Dendritic cell treated with granulocyte-macrophage colony-stimulating factor and Interleukin-4, amounts not matched to agents 40 ng/mL and 50 ng/mL, for 4 days (primary cell): ENCODE measurements at regions not wholly inside any gene's neighbourhood (a gene's known extent, or its start where the extent isn't known, plus 50 kb on each side); places are given as distances from the start of the nearest gene placed in this dataset.
"Not testable (repeated sequence)": the region's sequence is repeated elsewhere in the genome, so short reads cannot be mapped to it uniquely, and the experiment has no call there.

ENCODE experiments used
- H3K27ac Mint-ChIP-seq: one replicate; pipeline ENCODE4 v1.8.0; 2022; ENCODE audit warnings: mild to moderate bottlenecking, mixed read lengths
- H3K27me3 Mint-ChIP-seq: one replicate; pipeline ENCODE4 v1.8.0; 2022; ENCODE audit warnings: mild to moderate bottlenecking, mixed read lengths
- H3K36me3 Mint-ChIP-seq: one replicate; pipeline ENCODE4 v1.8.0; 2022; ENCODE audit warnings: low read depth, mixed read lengths
- H3K4me1 Mint-ChIP-seq: one replicate; pipeline ENCODE4 v1.8.0; 2022; ENCODE audit warnings: low read depth, mixed read lengths
- H3K4me3 Mint-ChIP-seq: one replicate; pipeline ENCODE4 v1.8.0; 2022; ENCODE audit warnings: mild to moderate bottlenecking, moderate library complexity, mixed read lengths
- H3K9me3 Mint-ChIP-seq: one replicate; pipeline ENCODE4 v1.8.0; 2022; ENCODE audit warnings: mixed read lengths
- intact Hi-C: fragments of 100-400 bp; cut with micrococcal nuclease; formaldehyde crosslinking; loops from one replicate; pipeline ENCODE4 v1.15.0; 2022

DNA sequence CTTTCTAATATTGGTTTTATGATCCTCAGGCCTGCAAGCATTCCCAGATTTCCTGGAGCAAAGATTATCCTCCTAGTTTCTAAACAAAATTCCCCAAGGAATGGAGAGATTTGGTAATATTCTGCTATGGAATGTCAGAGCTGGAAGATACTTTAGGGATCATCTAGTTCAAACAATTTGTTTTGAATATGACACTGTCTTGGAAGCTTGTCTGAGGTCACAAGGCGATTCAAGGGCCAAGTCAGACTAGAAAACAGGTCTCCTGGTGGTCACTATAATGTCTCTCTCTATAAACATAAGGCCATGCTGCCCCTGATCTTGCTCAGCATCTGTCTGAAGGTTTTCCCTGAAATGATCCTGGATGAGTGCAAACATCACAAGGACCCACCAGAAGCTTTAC is 143.4 kb upstream of the BCL6 start:
- Mint-ChIP-seq H3K27ac (no peak overlapping the region), H3K27me3 (no peaks in the 10 kb centered on the region), H3K4me1 (peaks cover 14% of the 10 kb centered on the region), H3K9me3 (peaks cover 12% of the 10 kb centered on the region), H3K4me3 (no peak overlapping the region), H3K36me3 (no peaks in the 10 kb centered on the region)
- intact Hi-C loops = no loop called here

- Mint-ChIP-seq H3K36me3 (no peaks in the 10 kb centered on the region), H3K27ac (no peak overlapping the region), H3K4me3 (no peak overlapping the region), H3K27me3 (no peaks in the 10 kb centered on the region), H3K9me3 (peaks cover 12% of the 10 kb centered on the region), H3K4me1 (peaks cover 14% of the 10 kb centered on the region)
- intact Hi-C loops = no loop called here
Measured at GRCh38 chr3:187889106-187889505, 143.8 kb upstream of the BCL6 start.

DNA sequence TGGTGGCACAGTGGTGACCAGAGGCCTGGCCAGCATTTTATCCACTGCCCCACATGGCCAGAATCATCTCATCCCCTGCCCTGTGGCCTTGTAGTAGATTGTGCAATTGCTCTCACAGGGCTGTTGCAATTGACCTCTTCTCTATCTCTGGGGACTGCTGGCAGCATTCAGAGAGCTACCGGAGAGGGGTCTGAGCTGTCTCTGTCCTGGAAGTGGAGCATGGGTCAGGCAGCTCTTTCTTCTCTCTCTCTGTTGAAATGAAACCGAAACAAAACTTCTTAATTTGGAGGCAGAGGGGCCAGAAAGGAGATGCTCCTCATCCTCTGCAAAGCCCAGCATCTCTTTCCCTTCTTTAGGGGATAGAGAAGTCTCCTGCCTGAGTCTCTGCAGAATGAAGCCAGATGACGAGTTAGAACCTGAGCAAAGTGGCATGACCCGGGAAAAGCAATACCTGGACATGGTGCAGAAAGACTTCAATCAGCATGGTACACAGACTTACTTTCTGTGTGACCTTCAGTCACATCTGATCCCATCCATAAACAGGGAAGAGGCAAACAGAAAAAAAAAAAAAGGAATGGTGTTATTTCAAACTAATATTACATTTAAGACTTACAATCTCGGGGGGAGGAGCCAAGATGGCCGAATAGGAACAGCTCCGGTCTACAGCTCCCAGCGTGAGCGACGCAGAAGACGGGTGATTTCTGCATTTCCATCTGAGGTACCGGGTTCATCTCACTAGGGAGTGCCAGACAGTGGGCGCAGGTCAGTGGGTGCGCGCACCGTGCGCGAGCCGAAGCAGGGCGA is 144.5 kb upstream of the BCL6 start:
- Mint-ChIP-seq H3K9me3 (peaks cover 12% of the 10 kb centered on the region), H3K27me3 (no peaks in the 10 kb centered on the region), H3K4me3 (peak overlapping the region; percentile 28), H3K4me1 (peaks cover 14% of the 10 kb centered on the region), H3K36me3 (no peaks in the 10 kb centered on the region), H3K27ac (no peak overlapping the region)
- intact Hi-C loops = no loop called here

GRCh38 chr3:187890405-187890752 is 145.1 kb upstream of the BCL6 start:
- H3K4me3 Mint-ChIP-seq, intact Hi-C loops, H3K27me3 Mint-ChIP-seq, H3K36me3 Mint-ChIP-seq, H3K27ac Mint-ChIP-seq: not testable (repeated sequence)
- peaks cover 11% of the 10 kb centered on the region for H3K9me3 Mint-ChIP-seq
- peaks cover 14% of the 10 kb centered on the region for H3K4me1 Mint-ChIP-seq

DNA sequence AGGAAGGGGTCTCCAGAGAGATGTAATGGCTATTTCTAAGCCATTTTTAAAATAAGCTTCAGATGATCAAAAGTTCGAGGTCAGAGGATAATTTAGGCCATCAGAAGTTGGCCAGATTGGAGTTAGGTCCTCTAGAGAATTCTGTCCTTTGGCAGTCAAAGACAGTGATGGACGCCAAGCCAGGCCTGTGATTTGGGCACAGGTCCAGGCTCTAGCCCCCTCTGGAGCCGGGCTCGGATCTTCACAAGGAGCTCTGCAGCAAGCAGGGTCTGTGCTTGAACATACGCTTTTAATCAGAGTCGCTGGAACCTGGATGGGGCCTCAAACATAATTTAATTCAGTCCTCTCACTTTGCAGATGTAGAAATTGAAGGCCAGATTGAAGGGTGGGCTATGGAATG is 151.4 kb upstream of the BCL6 start:
- no peaks in the 10 kb centered on the region for H3K4me1 Mint-ChIP-seq
- no peak overlapping the region for H3K4me3 Mint-ChIP-seq
- H3K9me3 Mint-ChIP-seq = no peaks in the 10 kb centered on the region
- H3K27me3 Mint-ChIP-seq = no peaks in the 10 kb centered on the region
- no peak overlapping the region for H3K27ac Mint-ChIP-seq
- intact Hi-C loops = no loop called here
- H3K36me3 Mint-ChIP-seq = no peaks in the 10 kb centered on the region

DNA sequence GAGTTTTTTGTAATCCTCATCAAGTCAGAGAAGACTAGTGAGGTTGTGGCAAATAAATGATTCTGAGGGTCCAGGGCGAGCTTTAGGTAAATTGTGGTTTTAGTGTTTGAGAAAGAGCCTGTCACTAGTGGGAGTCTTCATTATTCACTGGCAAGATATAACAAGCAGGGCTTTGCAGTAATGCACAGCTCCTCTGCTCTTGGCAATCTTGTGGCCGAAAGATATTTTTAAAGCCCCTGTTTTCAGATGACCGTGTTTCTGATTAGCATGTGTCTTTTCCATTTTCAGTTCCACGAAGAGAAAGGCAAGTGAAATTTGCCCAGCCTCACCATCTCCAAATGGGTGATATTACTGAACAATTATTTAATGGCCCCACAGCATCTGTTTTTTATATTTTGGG is 154.0 kb upstream of the BCL6 start:
- H3K4me3 Mint-ChIP-seq = no peak overlapping the region
- no peaks in the 10 kb centered on the region for H3K27me3 Mint-ChIP-seq
- H3K9me3 Mint-ChIP-seq = no peaks in the 10 kb centered on the region
- no peaks in the 10 kb centered on the region for H3K4me1 Mint-ChIP-seq
- intact Hi-C loops = no loop called here
- H3K27ac Mint-ChIP-seq = no peak overlapping the region
- no peaks in the 10 kb centered on the region for H3K36me3 Mint-ChIP-seq

GRCh38 chr3:187900993-187901755 is 155.9 kb upstream of the BCL6 start:
- Mint-ChIP-seq H3K4me1 (no peaks in the 10 kb centered on the region), H3K27me3 (no peaks in the 10 kb centered on the region), H3K36me3 (no peaks in the 10 kb centered on the region), H3K4me3 (no peak overlapping the region), H3K9me3 (no peaks in the 10 kb centered on the region), H3K27ac (no peak overlapping the region)
- intact Hi-C loops = no loop called here

- Mint-ChIP-seq H3K36me3 (no peaks in the 10 kb centered on the region), H3K4me1 (no peaks in the 10 kb centered on the region), H3K9me3 (no peaks in the 10 kb centered on the region), H3K4me3 (no peak overlapping the region), H3K27me3 (no peaks in the 10 kb centered on the region), H3K27ac (no peak overlapping the region)
- intact Hi-C loops = no loop called here
Measured at GRCh38 chr3:187902041-187902471, 156.8 kb upstream of the BCL6 start.

DNA sequence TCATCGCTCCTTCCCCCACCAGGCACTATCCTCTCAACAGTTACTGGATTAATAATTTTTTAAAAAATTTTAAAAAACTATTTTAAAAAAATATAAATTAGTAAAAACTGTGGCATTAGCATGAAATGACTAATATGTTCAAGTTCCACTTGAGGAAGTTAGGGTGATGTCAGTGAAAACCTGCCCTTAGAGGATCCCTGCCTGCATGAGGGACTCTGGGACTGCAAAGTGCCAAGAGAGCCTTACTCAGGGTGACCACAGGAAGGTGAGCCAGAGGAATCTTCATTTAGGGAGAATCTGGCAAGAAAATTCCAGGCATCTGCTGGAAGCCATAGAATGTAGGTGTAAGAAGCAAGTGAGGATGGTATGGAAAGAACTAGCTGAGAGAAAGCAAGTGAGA is 157.7 kb upstream of the BCL6 start:
- Mint-ChIP-seq H3K4me1 (no peaks in the 10 kb centered on the region), H3K27ac (no peak overlapping the region), H3K9me3 (no peaks in the 10 kb centered on the region), H3K36me3 (no peaks in the 10 kb centered on the region), H3K4me3 (no peak overlapping the region), H3K27me3 (no peaks in the 10 kb centered on the region)
- intact Hi-C loops = no loop called here

DNA sequence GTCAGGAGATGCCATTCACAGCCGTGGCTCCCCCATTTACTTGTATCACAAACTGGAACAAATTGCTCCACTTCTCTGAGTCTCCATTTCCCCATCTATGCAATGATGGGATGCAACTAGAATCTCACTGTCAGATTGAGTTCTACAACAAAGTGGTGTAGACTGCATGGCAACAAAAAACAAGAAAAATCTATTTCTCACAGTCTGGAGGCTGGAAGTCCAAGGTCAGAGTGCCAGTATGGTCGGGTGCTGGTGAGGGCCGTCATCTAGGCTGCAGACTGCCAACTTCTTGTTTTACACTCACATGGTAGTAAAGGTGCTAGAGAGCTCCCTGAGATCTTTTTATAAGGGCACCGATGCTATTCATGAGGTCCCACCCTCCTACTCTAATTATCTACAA is 158.4 kb upstream of the BCL6 start:
- Mint-ChIP-seq H3K4me3 (no peak overlapping the region), H3K4me1 (no peaks in the 10 kb centered on the region), H3K27ac (no peak overlapping the region), H3K36me3 (no peaks in the 10 kb centered on the region), H3K9me3 (no peaks in the 10 kb centered on the region), H3K27me3 (peaks cover 5% of the 10 kb centered on the region)
- intact Hi-C loops = no loop called here

GRCh38 chr3:187906416-187906815 is 161.1 kb upstream of the BCL6 start:
- H3K4me3 Mint-ChIP-seq = no peak overlapping the region
- no peak overlapping the region for H3K27ac Mint-ChIP-seq

DNA sequence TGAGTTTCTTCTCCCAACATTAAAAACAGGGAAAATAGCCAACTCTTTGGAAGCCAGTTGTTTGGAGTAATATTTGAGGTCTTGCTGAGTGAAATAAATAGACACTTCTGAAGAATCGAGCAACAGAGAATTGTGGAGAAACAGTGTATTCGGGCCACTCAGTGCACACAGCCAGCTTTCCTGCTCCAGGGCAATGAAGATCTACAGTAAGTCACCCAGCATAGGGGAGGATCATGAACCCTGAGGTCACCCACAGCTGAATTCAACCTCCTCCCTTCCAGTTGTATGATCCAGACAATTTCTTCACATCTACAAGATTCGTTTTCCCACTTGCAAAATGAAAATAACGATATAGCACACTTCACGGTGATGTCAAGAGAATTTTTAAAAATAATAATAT is 161.7 kb upstream of the BCL6 start:
- intact Hi-C loops = no loop called here
- Mint-ChIP-seq H3K27me3 (peaks cover 8% of the 10 kb centered on the region), H3K36me3 (no peaks in the 10 kb centered on the region), H3K4me1 (peaks cover 14% of the 10 kb centered on the region), H3K4me3 (no peak overlapping the region), H3K27ac (no peak overlapping the region), H3K9me3 (no peaks in the 10 kb centered on the region)

More at GRCh38 chr3:187906416-187906815, 161.1 kb upstream of the BCL6 start:
- peaks cover 7% of the 10 kb centered on the region for H3K27me3 Mint-ChIP-seq
- H3K4me1 Mint-ChIP-seq = peaks cover 10% of the 10 kb centered on the region
- H3K9me3 Mint-ChIP-seq = no peaks in the 10 kb centered on the region
- no peaks in the 10 kb centered on the region for H3K36me3 Mint-ChIP-seq
- intact Hi-C loops = no loop called here

- Mint-ChIP-seq H3K27ac (no peak overlapping the region), H3K36me3 (no peaks in the 10 kb centered on the region), H3K4me1 (peaks cover 26% of the 10 kb centered on the region), H3K9me3 (no peaks in the 10 kb centered on the region), H3K27me3 (peaks cover 8% of the 10 kb centered on the region), H3K4me3 (no peak overlapping the region)
- intact Hi-C loops = no loop called here
Measured at GRCh38 chr3:187909866-187910265, 164.6 kb upstream of the BCL6 start.

DNA sequence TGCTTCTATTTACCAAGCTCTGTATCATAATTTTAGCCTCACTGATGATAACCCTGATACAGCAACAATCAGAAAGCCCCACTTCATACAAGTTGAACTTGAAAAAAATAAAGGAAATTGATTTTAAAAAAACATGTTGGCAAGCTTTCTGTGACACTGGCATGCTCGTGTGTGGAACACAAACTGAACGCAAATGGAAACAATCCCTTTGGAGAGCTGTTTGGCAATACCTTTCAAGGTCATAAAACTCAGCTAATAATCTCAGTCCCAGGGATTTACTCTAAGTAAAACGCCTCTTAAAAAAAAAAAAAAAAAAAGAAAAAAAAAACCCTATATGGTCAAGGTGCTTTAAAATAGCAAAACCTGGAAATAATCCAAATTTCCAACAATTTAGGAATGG is 166.7 kb upstream of the BCL6 start:
- Mint-ChIP-seq H3K4me1 (peaks cover 39% of the 10 kb centered on the region), H3K27ac (no peak overlapping the region), H3K36me3 (no peaks in the 10 kb centered on the region), H3K4me3 (no peak overlapping the region), H3K9me3 (no peaks in the 10 kb centered on the region), H3K27me3 (peaks cover 8% of the 10 kb centered on the region)
- intact Hi-C loops = no loop called here
